Endothelial cell of umbilical vein (primary cell): ENCODE measurements at regions not wholly inside any gene's neighbourhood (a gene's known extent, or its start where the extent isn't known, plus 50 kb on each side); places are given as distances from the start of the nearest gene placed in this dataset.
A peak's percentile ranks its signal among the peaks of the same experiment; 100 is the strongest.

Experiments
- BruUV-seq: library from RNA; stranded (reverse); fragments of 400-500 nt; replicated peaks from 2 replicates; lab custom pipeline; 2021; lab: Mats Ljungman, UMichigan
- CTCF ChIA-PET: fragments of 300-600, 350-600 bp; sonication (Branson Sonifier 250); formaldehyde crosslinking; loops from one replicate; lab custom pipeline; 2021; ENCODE audit warnings: antibody characterized with exemption, inconsistent platforms; lab: Charles Lee
- POLR2A ChIA-PET: fragments of 300-600, 350-600 bp; sonication (Branson Sonifier 250); formaldehyde crosslinking; loops from one replicate; lab custom pipeline; 2021; ENCODE audit warnings: antibody characterized with exemption, inconsistent platforms; lab: Charles Lee
- DNase-seq: peaks from one replicate; pipeline ENCODE4 v3.0.0-alpha.2; 2011; ENCODE audit warnings: low read depth, low spot score
- FAIRE-seq: peaks from 2 replicates; lab custom pipeline; 2011; peaks lifted over from hg19 to GRCh38; lab: Jason Lieb, UNC
- H2AFZ ChIP-seq: 2 replicates; pipeline ENCODE4 v1.6.0; 2012; ENCODE audit warnings: low read depth, low read length, control low read depth, inconsistent platforms
- H3K27ac ChIP-seq: 2 replicates; pipeline ENCODE4 v1.5.1; 2011; ENCODE audit warnings: low read depth, mild to moderate bottlenecking, control low read depth, low read length, moderate library complexity; ENCODE audit not compliant: insufficient read depth
- H3K27me3 ChIP-seq, 2 experiments: 2 replicates each; pipeline versions ENCODE4 v1.6.0 to v1.6.1; 2011; ENCODE audit warnings: low read length in 2 of 2, mixed read lengths in 1 of 2; ENCODE audit not compliant: control insufficient read depth in 2 of 2, insufficient read depth in 2 of 2
- H3K36me3 ChIP-seq, 2 experiments: 2 replicates in 1 of 2; 3 replicates in 1 of 2; pipeline ENCODE4 v1.5.1; 2011; ENCODE audit warnings: low read length in 2 of 2, mild to moderate bottlenecking in 1 of 2, moderate library complexity in 1 of 2; ENCODE audit not compliant: control insufficient read depth in 2 of 2, insufficient read depth in 2 of 2; ENCODE audit errors: extremely low read depth in 1 of 2
- H3K4me1 ChIP-seq: 3 replicates; pipeline ENCODE4 v1.5.1; 2011; ENCODE audit warnings: mild to moderate bottlenecking, low read length; ENCODE audit not compliant: control insufficient read depth, insufficient read depth; ENCODE audit errors: extremely low read depth
- H3K4me2 ChIP-seq: 2 replicates; pipeline ENCODE4 v1.6.1; 2011; ENCODE audit warnings: low read length, control low read depth, mixed read lengths; ENCODE audit not compliant: insufficient read depth
- H3K4me3 ChIP-seq, 3 experiments: fragments of 200-600 bp in 1 of 3; sonication (generic), shearing (Covaris generic) in 1 of 3; replicated peaks in 1 of 3; 2 replicates each; pipeline ENCODE4 v1.5.1; 2011 to 2016; ENCODE audit warnings: control low read depth in 3 of 3, low read length in 3 of 3, mild to moderate bottlenecking in 2 of 3, inconsistent platforms in 1 of 3, low read depth in 1 of 3, moderate library complexity in 1 of 3; ENCODE audit not compliant: insufficient read depth in 1 of 3
- H3K79me2 ChIP-seq: 2 replicates; pipeline ENCODE4 v1.6.0; 2012; ENCODE audit warnings: low read length, inconsistent platforms; ENCODE audit not compliant: control insufficient read depth, insufficient read depth
- H3K9ac ChIP-seq: replicated peaks from 2 replicates; pipeline ENCODE3; 2011; ENCODE audit warnings: low read length, control low read depth; ENCODE audit not compliant: insufficient read depth; ENCODE audit errors: extremely low read depth
- H3K9me1 ChIP-seq: replicated peaks from 3 replicates; pipeline ENCODE4 v1.6.0; 2011; ENCODE audit warnings: mild to moderate bottlenecking, low read length; ENCODE audit not compliant: control insufficient read depth, insufficient read depth; ENCODE audit errors: extremely low read depth
- H3K9me3 ChIP-seq: replicated peaks from 2 replicates; pipeline ENCODE4 v1.5.1; 2012; ENCODE audit warnings: low read length, inconsistent platforms; ENCODE audit not compliant: control insufficient read depth, insufficient read depth
- H4K20me1 ChIP-seq: replicated peaks from 2 replicates; pipeline ENCODE3; 2011; ENCODE audit warnings: mild to moderate bottlenecking, low read length; ENCODE audit not compliant: control insufficient read depth, insufficient read depth; ENCODE audit errors: extremely low read depth
- CTCF ChIP-seq, 2 donors: IDR thresholded peaks; 1 replicate in 1 of 2; 2 replicates in 1 of 2; pipeline ENCODE4 v1.5.1; 2011; ENCODE audit warnings: low read length in 2 of 2, mild to moderate bottlenecking in 2 of 2, moderate library complexity in 2 of 2, control low read depth in 1 of 2, inconsistent platforms in 1 of 2, low read depth in 1 of 2; ENCODE audit not compliant: insufficient read depth in 1 of 2; ENCODE audit errors: extremely low read depth in 1 of 2
- EZH2 ChIP-seq: IDR thresholded peaks from 2 replicates; pipeline ENCODE4 v1.6.1; 2012; ENCODE audit warnings: borderline replicate concordance, low read depth, mild to moderate bottlenecking, moderate library complexity, low read length, inconsistent platforms; ENCODE audit not compliant: severe bottlenecking
- FOS ChIP-seq: IDR thresholded peaks from 2 replicates; pipeline ENCODE4 v1.6.1; 2011; ENCODE audit warnings: mild to moderate bottlenecking, low read length, moderate library complexity, borderline replicate concordance; ENCODE audit not compliant: insufficient read depth
- GATA2 ChIP-seq: IDR thresholded peaks from 2 replicates; pipeline ENCODE4 v1.7.0; 2011; ENCODE audit warnings: low read depth, mild to moderate bottlenecking, moderate library complexity, mixed read lengths, low read length; ENCODE audit not compliant: insufficient read length, insufficient read depth
- JUN ChIP-seq: IDR thresholded peaks from 2 replicates; pipeline ENCODE4 v1.6.1; 2011; ENCODE audit warnings: borderline replicate concordance, low read depth; ENCODE audit not compliant: insufficient read length, insufficient read depth
- MAX ChIP-seq: IDR thresholded peaks from 2 replicates; pipeline ENCODE4 v1.6.1; 2011; ENCODE audit not compliant: insufficient read depth, insufficient read length
- MYC ChIP-seq: IDR thresholded peaks from one replicate; pipeline ENCODE4 v1.6.1; 2011; ENCODE audit warnings: mild to moderate bottlenecking, low read depth, low read length
- POLR2A ChIP-seq: IDR thresholded peaks from 2 replicates; pipeline ENCODE4 v1.6.1; 2012; ENCODE audit warnings: low read depth, mild to moderate bottlenecking, control low read depth, low read length
- POLR2AphosphoS5 ChIP-seq: IDR thresholded peaks from 2 replicates; pipeline ENCODE4 v1.6.1; 2012; ENCODE audit warnings: low read depth, mild to moderate bottlenecking, control low read depth, low read length, moderate library complexity; ENCODE audit not compliant: insufficient read depth
- dilution Hi-C: fragments of 300-500 bp; cut with MboI; formaldehyde crosslinking; loops from one replicate; pipeline ENCODE4 v1.15.0; 2019; ENCODE audit warnings: low sequenced_read_pairs; ENCODE audit not compliant: extremely low pct_ligation_motif_present
- intact Hi-C: fragments of 100-400 bp; cut with micrococcal nuclease; formaldehyde crosslinking; loops from one replicate; pipeline ENCODE4 v1.10.0; 2022

- Histone ChIP-seq H3K27me3 (no peaks in the 10 kb centered on the region), H3K36me3 (no peaks in the 10 kb centered on the region), H3K27ac (no peak overlapping the region), H3K9ac (no peak overlapping the region), H3K9me1 (no peaks in the 10 kb centered on the region), H3K4me3 (no peak overlapping the region), H3K4me1 (peaks cover 9% of the 10 kb centered on the region), H2AFZ (no peak overlapping the region), H3K79me2 (no peaks in the 10 kb centered on the region), H4K20me1 (no peaks in the 10 kb centered on the region), H3K4me2 (peak overlapping the region; percentile 55), H3K9me3 (no peaks in the 10 kb centered on the region)
- no TSS peak for BruUV-seq
- POLR2A ChIA-PET: no interaction called here
- CTCF ChIA-PET: interaction anchor here (0.8 to 1.6 kb wide), 8 partner anchors 8 to 376 kb away, joined by 3 to 16 read pairs (median 4); partner anchors contain the start of gene KSR1
- intact Hi-C loops (no loop called here), dilution Hi-C loops (no loop called here)
- FAIRE-seq (peak; percentile 92), DNase-seq (peak; percentile 56)
- no peak for TF ChIP-seq MAX
- TF ChIP-seq POLR2AphosphoS5: no peak
- TF ChIP-seq MYC: no peak
- no peak for TF ChIP-seq EZH2
- peak; percentile 94 for TF ChIP-seq FOS
- TF ChIP-seq GATA2: no peak
- peak; percentile 62 for TF ChIP-seq JUN
- no peak for TF ChIP-seq POLR2A
- no peak for TF ChIP-seq CTCF (IDR thresholded peaks at IDR 0.05; ENCODE audit: extremely low read depth in 1 of 2, insufficient read depth in 1 of 2, low read depth in 1 of 2, low read length in 2 of 2)
Observed at GRCh38 chr17:27226611-27227230, 67.2 kb upstream of the WSB1 start.
